RKO (cell line): ENCODE measurements at regions not wholly inside any gene's neighbourhood (a gene's known extent, or its start where the extent isn't known, plus 50 kb on each side); places are given as distances from the start of the nearest gene placed in this dataset.
"Not testable (repeated sequence)": the region's sequence is repeated elsewhere in the genome, so short reads cannot be mapped to it uniquely, and the experiment has no call there.

Experiments used
- DNase-seq: peaks from one replicate; pipeline ENCODE4 v3.0.0-alpha.2; 2016; ENCODE audit warnings: low spot score

- no peak for DNase-seq
Measured at GRCh38 chr5:92633875-92634487, 947.0 kb downstream of the NR2F1-AS1 start.

- DNase-seq: no peak
Measured at GRCh38 chr5:92633176-92633575, 947.8 kb downstream of the NR2F1-AS1 start.

- not testable (repeated sequence) for DNase-seq
Measured at GRCh38 chr5:92631237-92631701, 949.8 kb downstream of the NR2F1-AS1 start.

- DNase-seq: no peak
Measured at GRCh38 chr5:92629574-92629973, 951.4 kb downstream of the NR2F1-AS1 start.

- no peak for DNase-seq
Measured at GRCh38 chr5:92629000-92629399, 952.0 kb downstream of the NR2F1-AS1 start.

GRCh38 chr5:92627186-92627585, 953.8 kb downstream of the NR2F1-AS1 start:
- DNase-seq: no peak

GRCh38 chr5:92616085-92616484, 964.9 kb downstream of the NR2F1-AS1 start:
- no peak for DNase-seq

- peak; percentile 7 for DNase-seq
Measured at GRCh38 chr5:92613546-92613945, 967.5 kb downstream of the NR2F1-AS1 start.

GRCh38 chr5:92610435-92610834, 970.6 kb downstream of the NR2F1-AS1 start:
- DNase-seq: not testable (repeated sequence)

GRCh38 chr5:92605591-92605990, 975.4 kb downstream of the NR2F1-AS1 start:
- no peak for DNase-seq

GRCh38 chr5:92599217-92599810, 981.7 kb downstream of the NR2F1-AS1 start:
- DNase-seq: no peak

GRCh38 chr5:92594031-92594430, 987.0 kb downstream of the NR2F1-AS1 start:
- DNase-seq: no peak

GRCh38 chr5:92588876-92589275, 992.1 kb downstream of the NR2F1-AS1 start:
- no peak for DNase-seq

GRCh38 chr5:92581690-92582089, 999.3 kb downstream of the NR2F1-AS1 start:
- no peak for DNase-seq

- DNase-seq: no peak
Measured at GRCh38 chr5:92581249-92581648, 999.8 kb downstream of the NR2F1-AS1 start.

GRCh38 chr5:92580814-92581213, 1000.2 kb downstream of the NR2F1-AS1 start:
- DNase-seq: no peak

- DNase-seq: no peak
Measured at GRCh38 chr5:92574023-92574422, 1007.0 kb downstream of the NR2F1-AS1 start.

- DNase-seq: no peak
Measured at GRCh38 chr5:92568522-92568921, 1012.5 kb downstream of the NR2F1-AS1 start.

- no peak for DNase-seq
Measured at GRCh38 chr5:92567831-92568450, 1013.1 kb downstream of the NR2F1-AS1 start.

GRCh38 chr5:92566113-92566786, 1014.8 kb downstream of the NR2F1-AS1 start:
- no peak for DNase-seq

GRCh38 chr5:92565673-92566072, 1015.3 kb downstream of the NR2F1-AS1 start:
- no peak for DNase-seq

GRCh38 chr5:92562065-92562464, 1019.0 kb downstream of the NR2F1-AS1 start:
- DNase-seq: no peak

- no peak for DNase-seq
Measured at GRCh38 chr5:92561411-92561959, 1019.5 kb downstream of the NR2F1-AS1 start.
